PC-3 (cell line): ENCODE measurements at regions not wholly inside any gene's neighbourhood (a gene's known extent, or its start where the extent isn't known, plus 50 kb on each side); places are given as distances from the start of the nearest gene placed in this dataset.

ENCODE experiments used
- CTCF ChIP-seq: fragments of 300-600 bp; sonication (generic); conservative IDR thresholded peaks from 2 replicates; pipeline ENCODE4 v1.5.1; 2017; ENCODE audit warnings: antibody characterized with exemption, low read depth, mild to moderate bottlenecking, low read length
- EZH2 ChIP-seq: fragments of 300-600 bp; sonication (generic); IDR thresholded peaks from one replicate; pipeline ENCODE4 v1.6.1; 2017; ENCODE audit warnings: antibody characterized with exemption, mild to moderate bottlenecking, low read length; ENCODE audit not compliant: unreplicated experiment

DNA sequence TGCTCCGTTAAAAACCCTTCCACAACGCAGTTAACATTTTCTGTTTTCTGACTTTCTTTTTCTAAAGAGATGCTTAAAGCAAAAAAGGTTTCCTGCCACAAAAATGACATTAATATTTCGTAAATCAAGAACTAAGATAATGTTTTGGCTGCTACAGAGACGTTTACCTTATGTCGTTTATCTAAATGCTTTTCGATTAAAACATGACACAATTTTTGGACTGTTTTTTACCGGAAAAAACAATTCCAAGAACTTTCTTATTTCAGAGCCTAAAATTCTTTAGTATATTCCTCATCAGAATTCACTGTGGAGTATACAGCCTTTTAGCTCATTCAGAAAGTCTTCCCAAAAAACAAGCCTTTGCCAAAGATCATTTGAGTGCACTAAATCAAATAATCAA lies 278.0 kb upstream of the TCF4 start:
- TF ChIP-seq CTCF (no peak), EZH2 (no peak)
